Stimulated activated memory B cell treated with anti-CD40 and anti-IgM and Interleukin-4, amounts not matched to agents 10 μg/mL and 1 μg/mL and 100 μg/mL, for 72 hours (primary cell): ENCODE measurements at regions not wholly inside any gene's neighbourhood (a gene's known extent, or its start where the extent isn't known, plus 50 kb on each side); places are given as distances from the start of the nearest gene placed in this dataset.

Experiments used
- ATAC-seq: fragments of 150-1000 bp; cut with Tn5 transposase; 2 replicates; pipeline ENCODE4 v1.10.0; 2021
- H3K27ac Mint-ChIP-seq: one replicate; pipeline ENCODE4 v1.8.0; 2022; ENCODE audit warnings: mild to moderate bottlenecking, mixed read lengths
- H3K27me3 Mint-ChIP-seq: one replicate; pipeline ENCODE4 v1.8.0; 2022; ENCODE audit warnings: mixed read lengths
- H3K36me3 Mint-ChIP-seq: one replicate; pipeline ENCODE4 v1.8.0; 2022; ENCODE audit warnings: mixed read lengths
- H3K4me1 Mint-ChIP-seq: one replicate; pipeline ENCODE4 v1.8.0; 2022; ENCODE audit warnings: mixed read lengths
- H3K4me3 Mint-ChIP-seq: one replicate; pipeline ENCODE4 v1.8.0; 2022; ENCODE audit warnings: mild to moderate bottlenecking, moderate library complexity, mixed read lengths
- H3K9me3 Mint-ChIP-seq: one replicate; pipeline ENCODE4 v1.8.0; 2022; ENCODE audit warnings: mixed read lengths

- no peaks in the 10 kb centered on the region for H3K36me3 Mint-ChIP-seq
- H3K9me3 Mint-ChIP-seq: no peaks in the 10 kb centered on the region
- H3K4me1 Mint-ChIP-seq: no peaks in the 10 kb centered on the region
- H3K27me3 Mint-ChIP-seq: no peaks in the 10 kb centered on the region
- H3K27ac Mint-ChIP-seq: no peak overlapping the region
- no peak overlapping the region for H3K4me3 Mint-ChIP-seq
- ATAC-seq: no peak
Measured at GRCh38 chr15:91516866-91517265, 336.6 kb upstream of the SLCO3A1 start.

GRCh38 chr15:91517491-91518200 lies 335.9 kb upstream of the SLCO3A1 start:
- no peaks in the 10 kb centered on the region for H3K27me3 Mint-ChIP-seq
- no peaks in the 10 kb centered on the region for H3K9me3 Mint-ChIP-seq
- no peaks in the 10 kb centered on the region for H3K4me1 Mint-ChIP-seq
- ATAC-seq: no peak
- H3K36me3 Mint-ChIP-seq: no peaks in the 10 kb centered on the region
- H3K4me3 Mint-ChIP-seq: no peak overlapping the region
- no peak overlapping the region for H3K27ac Mint-ChIP-seq

DNA sequence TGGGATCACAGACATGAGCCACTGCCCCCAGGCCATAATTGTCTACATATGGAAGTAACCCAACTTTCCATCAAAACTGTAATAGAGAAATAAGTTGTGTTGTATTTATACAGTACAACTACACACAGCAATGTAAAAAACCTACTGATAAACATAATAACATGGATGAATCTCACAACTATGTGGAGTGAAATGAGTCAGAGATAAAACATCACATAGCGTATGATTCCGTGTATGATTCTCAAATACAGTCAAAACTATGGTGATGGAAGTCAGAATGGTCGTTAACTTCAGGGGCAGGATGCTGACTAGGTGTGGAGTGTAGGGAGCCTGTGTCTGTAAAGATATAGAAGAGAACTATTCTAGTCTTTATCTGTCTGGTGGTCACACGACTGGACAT lies 332.7 kb upstream of the SLCO3A1 start:
- H3K27ac Mint-ChIP-seq: no peak overlapping the region
- no peaks in the 10 kb centered on the region for H3K9me3 Mint-ChIP-seq
- H3K4me1 Mint-ChIP-seq: no peaks in the 10 kb centered on the region

GRCh38 chr15:91521548-91521947 lies 332.0 kb upstream of the SLCO3A1 start:
- no peak for ATAC-seq
- Mint-ChIP-seq H3K4me1 (no peaks in the 10 kb centered on the region), H3K9me3 (no peaks in the 10 kb centered on the region), H3K27ac (no peak overlapping the region), H3K27me3 (peaks cover 10% of the 10 kb centered on the region), H3K4me3 (no peak overlapping the region), H3K36me3 (no peaks in the 10 kb centered on the region)

More for the DNA sequence above, 332.7 kb upstream of the SLCO3A1 start:
- no peak for ATAC-seq
- Mint-ChIP-seq H3K4me3 (no peak overlapping the region), H3K36me3 (no peaks in the 10 kb centered on the region), H3K27me3 (peaks cover 5% of the 10 kb centered on the region)

DNA sequence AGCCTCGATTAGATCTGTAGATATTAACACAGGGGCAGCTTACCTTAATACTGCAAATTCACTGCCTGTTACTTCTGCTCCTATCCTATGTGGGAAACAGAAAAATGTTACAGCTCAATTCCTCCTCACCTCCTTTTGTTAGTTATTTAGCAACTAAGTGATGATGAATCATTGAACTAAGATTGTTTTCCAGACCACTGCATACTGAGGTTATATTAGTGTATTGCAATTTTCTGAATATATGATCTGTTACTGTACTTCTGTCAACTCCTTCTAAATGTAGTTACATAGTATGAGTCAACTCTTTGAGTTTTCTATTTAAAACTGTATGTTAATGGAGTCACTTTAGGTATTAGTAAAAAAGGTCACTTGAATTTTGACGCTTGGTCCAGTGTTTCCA lies 331.5 kb upstream of the SLCO3A1 start:
- H3K4me3 Mint-ChIP-seq: no peak overlapping the region
- no peak for ATAC-seq
- no peak overlapping the region for H3K27ac Mint-ChIP-seq
- no peaks in the 10 kb centered on the region for H3K36me3 Mint-ChIP-seq
- H3K27me3 Mint-ChIP-seq: peaks cover 10% of the 10 kb centered on the region
- no peaks in the 10 kb centered on the region for H3K9me3 Mint-ChIP-seq
- no peaks in the 10 kb centered on the region for H3K4me1 Mint-ChIP-seq

DNA sequence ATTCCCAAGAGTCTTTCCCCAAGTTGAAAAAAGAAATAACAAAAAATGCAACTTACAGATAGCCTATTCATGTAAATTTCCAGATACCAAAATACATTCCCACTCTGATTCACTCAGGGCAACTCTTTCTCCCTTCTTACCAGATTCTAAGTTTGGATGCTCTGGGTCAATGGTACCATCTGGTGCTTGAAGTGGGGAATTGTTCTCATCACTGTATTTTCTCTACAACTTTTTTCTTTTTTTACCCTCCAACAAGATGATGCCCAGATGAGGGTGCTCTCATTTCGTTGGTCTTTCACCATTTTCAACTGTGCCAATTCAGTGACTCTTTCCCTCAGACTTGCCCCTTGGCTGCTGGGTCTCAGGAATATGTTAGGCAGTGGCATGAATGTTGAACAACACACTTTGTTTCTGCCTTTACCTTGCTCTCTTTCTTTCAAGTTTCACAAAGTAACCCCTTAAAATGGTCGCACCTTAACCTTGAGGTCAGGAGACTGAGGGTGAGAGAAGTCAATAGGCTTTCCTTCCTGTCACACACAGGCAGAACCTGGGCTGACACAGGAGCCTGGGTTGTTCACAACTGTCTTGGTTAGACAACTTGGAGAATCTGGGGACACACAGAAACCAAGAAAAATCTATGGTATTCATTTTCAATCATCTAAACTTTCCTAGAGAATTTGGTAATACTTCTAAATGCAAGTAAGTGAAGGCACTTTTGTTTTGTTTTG lies 330.7 kb upstream of the SLCO3A1 start:
- Mint-ChIP-seq H3K27ac (no peak overlapping the region), H3K36me3 (no peaks in the 10 kb centered on the region), H3K9me3 (no peaks in the 10 kb centered on the region), H3K27me3 (peaks cover 10% of the 10 kb centered on the region), H3K4me3 (no peak overlapping the region), H3K4me1 (no peaks in the 10 kb centered on the region)
- ATAC-seq: no peak

DNA sequence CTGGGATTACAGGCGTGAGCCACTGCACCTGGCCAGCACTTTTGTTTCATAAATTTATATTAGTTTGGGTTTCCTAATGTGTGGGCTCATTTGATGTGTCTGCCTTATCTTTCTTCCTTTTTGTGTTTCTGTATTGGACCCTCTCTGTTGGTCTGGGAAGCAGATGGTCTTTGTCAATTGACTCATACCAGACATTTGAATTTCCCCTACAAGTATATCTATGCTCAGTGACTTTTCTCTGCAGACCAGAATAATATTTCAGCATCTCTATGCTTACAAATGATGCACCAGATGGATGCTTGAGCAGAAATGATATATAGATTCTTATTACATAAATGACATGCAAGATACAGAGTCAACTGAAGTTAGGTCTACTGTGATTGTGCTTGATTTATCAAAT lies 329.9 kb upstream of the SLCO3A1 start:
- Mint-ChIP-seq H3K27me3 (peaks cover 10% of the 10 kb centered on the region), H3K4me3 (no peak overlapping the region), H3K36me3 (no peaks in the 10 kb centered on the region), H3K9me3 (no peaks in the 10 kb centered on the region), H3K27ac (no peak overlapping the region), H3K4me1 (no peaks in the 10 kb centered on the region)
- ATAC-seq: no peak

GRCh38 chr15:91524534-91524933 lies 329.0 kb upstream of the SLCO3A1 start:
- H3K4me1 Mint-ChIP-seq: no peaks in the 10 kb centered on the region
- no peak overlapping the region for H3K4me3 Mint-ChIP-seq
- no peak overlapping the region for H3K27ac Mint-ChIP-seq
- H3K36me3 Mint-ChIP-seq: no peaks in the 10 kb centered on the region
- ATAC-seq: no peak
- no peaks in the 10 kb centered on the region for H3K9me3 Mint-ChIP-seq
- peaks cover 10% of the 10 kb centered on the region for H3K27me3 Mint-ChIP-seq

- Mint-ChIP-seq H3K27ac (no peak overlapping the region), H3K9me3 (no peaks in the 10 kb centered on the region), H3K4me3 (no peak overlapping the region), H3K36me3 (no peaks in the 10 kb centered on the region), H3K27me3 (peaks cover 10% of the 10 kb centered on the region), H3K4me1 (no peaks in the 10 kb centered on the region)
- ATAC-seq: no peak
Measured at GRCh38 chr15:91525751-91526150, 327.8 kb upstream of the SLCO3A1 start.

GRCh38 chr15:91526424-91526823 lies 327.1 kb upstream of the SLCO3A1 start:
- peaks cover 10% of the 10 kb centered on the region for H3K27me3 Mint-ChIP-seq
- H3K36me3 Mint-ChIP-seq: no peaks in the 10 kb centered on the region
- no peak overlapping the region for H3K27ac Mint-ChIP-seq
- H3K4me1 Mint-ChIP-seq: no peaks in the 10 kb centered on the region
- ATAC-seq: no peak
- H3K4me3 Mint-ChIP-seq: no peak overlapping the region
- no peaks in the 10 kb centered on the region for H3K9me3 Mint-ChIP-seq

GRCh38 chr15:91528801-91529200 lies 324.7 kb upstream of the SLCO3A1 start:
- Mint-ChIP-seq H3K9me3 (no peaks in the 10 kb centered on the region), H3K4me3 (no peak overlapping the region), H3K4me1 (no peaks in the 10 kb centered on the region), H3K36me3 (no peaks in the 10 kb centered on the region), H3K27ac (no peak overlapping the region), H3K27me3 (peaks cover 10% of the 10 kb centered on the region)
- ATAC-seq: no peak

DNA sequence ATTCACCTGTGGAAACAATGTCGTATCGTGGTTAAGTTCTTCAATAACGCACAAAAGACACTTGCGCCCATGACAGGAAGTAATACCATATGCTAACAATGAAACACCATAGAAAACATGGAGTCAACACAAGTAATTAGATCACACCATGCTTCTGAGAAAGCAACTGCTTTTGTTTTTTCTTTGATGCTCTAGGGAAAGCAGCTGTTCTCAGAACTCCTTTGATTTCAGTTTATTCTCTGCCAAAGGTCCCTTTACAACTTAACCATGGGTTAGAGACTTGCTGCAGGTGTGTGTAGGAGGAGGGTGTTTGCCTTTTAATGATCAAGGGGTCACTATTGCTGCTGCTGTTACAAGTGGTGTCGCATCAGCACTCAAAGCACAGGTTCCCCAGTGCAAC lies 324.0 kb upstream of the SLCO3A1 start:
- Mint-ChIP-seq H3K27me3 (peaks cover 10% of the 10 kb centered on the region), H3K27ac (no peak overlapping the region)
- no peak for ATAC-seq

DNA sequence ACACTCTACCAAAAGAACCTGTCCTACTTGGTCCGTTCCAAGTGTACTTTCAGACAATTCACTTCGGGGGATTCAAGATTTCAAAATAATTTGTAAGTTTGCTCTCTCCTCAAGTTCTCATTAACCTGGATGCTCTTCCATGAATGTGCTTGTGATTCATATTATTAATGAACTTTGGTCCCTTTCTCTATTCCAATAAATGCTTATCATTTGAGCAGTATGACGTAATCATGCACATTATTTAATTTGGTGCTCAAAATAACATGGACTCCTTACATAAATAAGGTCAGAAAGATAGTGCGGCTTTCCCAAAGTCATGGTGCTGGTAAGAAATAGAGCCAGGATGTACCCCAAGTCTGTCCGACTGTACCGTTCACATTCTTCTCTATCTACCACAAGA lies 323.2 kb upstream of the SLCO3A1 start:
- H3K36me3 Mint-ChIP-seq: no peaks in the 10 kb centered on the region
- H3K27me3 Mint-ChIP-seq: peaks cover 10% of the 10 kb centered on the region
- no peaks in the 10 kb centered on the region for H3K9me3 Mint-ChIP-seq
- no peak for ATAC-seq
- no peaks in the 10 kb centered on the region for H3K4me1 Mint-ChIP-seq
- H3K4me3 Mint-ChIP-seq: no peak overlapping the region
- H3K27ac Mint-ChIP-seq: no peak overlapping the region

More for the DNA sequence above, 324.0 kb upstream of the SLCO3A1 start:
- Mint-ChIP-seq H3K36me3 (no peaks in the 10 kb centered on the region), H3K4me1 (no peaks in the 10 kb centered on the region), H3K9me3 (no peaks in the 10 kb centered on the region), H3K4me3 (no peak overlapping the region)

DNA sequence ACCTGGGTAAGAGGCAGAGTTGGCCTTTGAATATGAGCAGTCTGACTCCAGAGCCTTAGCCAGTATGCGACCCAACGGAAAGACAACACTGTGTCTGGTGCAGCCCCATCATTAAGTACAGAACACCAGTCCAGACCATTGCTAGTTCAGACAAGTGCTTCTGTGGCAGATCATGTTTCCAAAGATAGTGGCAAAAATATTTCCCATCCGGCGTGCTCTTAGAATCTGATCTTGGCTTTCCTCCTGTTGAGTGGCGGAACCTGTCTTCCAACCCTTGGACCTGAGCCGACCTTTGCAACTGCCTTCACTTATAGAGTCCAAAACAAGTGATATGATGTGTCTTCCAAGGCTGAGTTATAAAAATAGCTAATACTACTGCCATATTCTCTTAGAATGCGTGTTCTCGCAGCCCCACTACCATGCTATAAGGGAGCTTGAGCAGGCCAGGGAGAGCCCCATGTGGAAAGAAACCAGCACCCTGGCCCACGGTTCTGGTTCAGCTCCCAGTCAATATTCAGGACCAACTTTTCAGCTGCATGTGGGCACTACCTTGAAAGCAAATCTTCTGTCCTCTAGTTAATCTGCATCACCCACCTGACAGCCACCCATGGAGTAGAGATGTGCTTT lies 322.4 kb upstream of the SLCO3A1 start:
- no peak for ATAC-seq
- no peaks in the 10 kb centered on the region for H3K36me3 Mint-ChIP-seq
- H3K27ac Mint-ChIP-seq: no peak overlapping the region
- no peak overlapping the region for H3K4me3 Mint-ChIP-seq
- no peaks in the 10 kb centered on the region for H3K4me1 Mint-ChIP-seq
- H3K27me3 Mint-ChIP-seq: peaks cover 2% of the 10 kb centered on the region
- H3K9me3 Mint-ChIP-seq: no peaks in the 10 kb centered on the region

DNA sequence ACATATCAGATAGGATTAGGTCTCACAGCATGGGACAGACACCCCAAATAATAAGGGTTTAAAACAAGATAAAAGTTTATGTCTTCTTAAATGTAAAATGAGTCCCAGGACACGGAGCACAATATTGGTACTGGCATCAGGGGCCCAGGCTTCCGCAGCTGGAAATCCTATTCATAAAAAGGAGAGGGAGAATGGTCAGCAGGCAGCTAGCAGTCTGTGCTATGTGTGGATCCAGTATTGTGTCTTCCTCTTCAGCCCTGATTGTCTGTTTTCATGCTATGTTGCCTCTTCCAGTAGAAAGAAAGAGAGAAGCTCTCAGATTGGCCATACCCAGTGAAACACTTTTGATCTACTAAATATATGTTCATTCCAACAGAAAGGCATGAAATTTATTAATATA lies 319.3 kb upstream of the SLCO3A1 start:
- Mint-ChIP-seq H3K27ac (no peak overlapping the region), H3K36me3 (no peaks in the 10 kb centered on the region), H3K9me3 (no peaks in the 10 kb centered on the region), H3K4me3 (no peak overlapping the region), H3K4me1 (no peaks in the 10 kb centered on the region), H3K27me3 (no peaks in the 10 kb centered on the region)
- ATAC-seq: no peak

DNA sequence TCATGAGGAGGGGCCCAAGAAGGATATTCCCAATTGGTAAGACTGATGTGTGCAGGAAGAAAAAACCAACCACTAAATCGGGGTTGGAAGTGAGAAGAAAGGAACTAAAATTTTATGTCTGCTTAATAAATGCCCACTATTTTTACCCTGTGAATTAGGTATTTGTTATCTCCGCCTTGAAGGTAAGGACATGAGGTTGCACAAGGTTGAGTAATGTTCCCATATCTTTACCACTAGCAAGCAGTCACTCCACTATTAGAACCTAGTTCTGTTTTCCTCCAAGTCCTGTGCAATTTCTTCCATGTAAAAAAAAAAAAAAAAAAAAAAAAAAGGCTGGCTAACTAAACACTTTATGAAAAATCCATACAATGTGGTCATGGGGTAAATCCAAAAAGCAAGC lies 318.5 kb upstream of the SLCO3A1 start:
- no peaks in the 10 kb centered on the region for H3K27me3 Mint-ChIP-seq
- H3K27ac Mint-ChIP-seq: no peak overlapping the region
- no peak for ATAC-seq

More for the DNA sequence above, 318.5 kb upstream of the SLCO3A1 start:
- Mint-ChIP-seq H3K9me3 (no peaks in the 10 kb centered on the region), H3K4me1 (no peaks in the 10 kb centered on the region), H3K4me3 (no peak overlapping the region), H3K36me3 (no peaks in the 10 kb centered on the region)
